GM11168 (cell line): ENCODE measurements at regions not wholly inside any gene's neighbourhood (a gene's known extent, or its start where the extent isn't known, plus 50 kb on each side); places are given as distances from the start of the nearest gene placed in this dataset.

Experiments
- in situ Hi-C: fragments of 300-500 bp; cut with MboI; formaldehyde crosslinking; loops from one replicate; pipeline ENCODE4 v1.12.0; 2022; ENCODE audit warnings: low sequenced_read_pairs; ENCODE audit not compliant: unreplicated experiment

- in situ Hi-C loops = no loop called here
Observed at GRCh38 chr12:67370979-67371378, 101.8 kb downstream of the CAND1 start.

- in situ Hi-C loops = no loop called here
Observed at GRCh38 chr12:67377021-67377420, 107.9 kb downstream of the CAND1 start.

GRCh38 chr12:67377541-67377940 lies 108.4 kb downstream of the CAND1 start:
- in situ Hi-C loops = no loop called here

GRCh38 chr12:67382241-67382871 lies 113.2 kb downstream of the CAND1 start:
- in situ Hi-C loops = no loop called here

- in situ Hi-C loops = no loop called here
Observed at GRCh38 chr12:67386869-67387565, 117.9 kb downstream of the CAND1 start.

- in situ Hi-C loops = no loop called here
Observed at GRCh38 chr12:67388331-67389138, 119.4 kb downstream of the CAND1 start.

- in situ Hi-C loops = no loop called here
Observed at GRCh38 chr12:67390273-67390672, 121.1 kb downstream of the CAND1 start.

GRCh38 chr12:67391034-67391433 lies 121.9 kb downstream of the CAND1 start:
- in situ Hi-C loops = no loop called here

GRCh38 chr12:67391656-67392055 lies 122.5 kb downstream of the CAND1 start:
- in situ Hi-C loops = no loop called here

GRCh38 chr12:67394550-67394949 lies 125.4 kb downstream of the CAND1 start:
- in situ Hi-C loops = no loop called here

- in situ Hi-C loops = no loop called here
Observed at GRCh38 chr12:67400742-67401141, 131.6 kb downstream of the CAND1 start.

GRCh38 chr12:67410246-67410645 lies 141.1 kb downstream of the CAND1 start:
- in situ Hi-C loops = no loop called here

GRCh38 chr12:67410667-67411067 lies 141.5 kb downstream of the CAND1 start:
- in situ Hi-C loops = no loop called here

- in situ Hi-C loops = no loop called here
Observed at GRCh38 chr12:67411562-67411961, 142.4 kb downstream of the CAND1 start.

- in situ Hi-C loops = no loop called here
Observed at GRCh38 chr12:67413577-67413976, 144.4 kb downstream of the CAND1 start.

GRCh38 chr12:67414011-67414715 lies 145.0 kb downstream of the CAND1 start:
- in situ Hi-C loops = no loop called here

GRCh38 chr12:67415473-67415872 lies 146.3 kb downstream of the CAND1 start:
- in situ Hi-C loops = no loop called here

GRCh38 chr12:67419810-67420209 lies 150.7 kb downstream of the CAND1 start:
- in situ Hi-C loops = no loop called here

- in situ Hi-C loops = no loop called here
Observed at GRCh38 chr12:67420506-67420905, 151.3 kb downstream of the CAND1 start.

- in situ Hi-C loops = no loop called here
Observed at GRCh38 chr12:67422081-67422480, 152.9 kb downstream of the CAND1 start.

GRCh38 chr12:67424784-67425183 lies 155.6 kb downstream of the CAND1 start:
- in situ Hi-C loops = no loop called here
